Activated T-cell treated with anti-CD3 and anti-CD28 coated beads, Interleukin-2, amount 50 U/mL, for 4 hours (primary cell): ENCODE measurements at regions not wholly inside any gene's neighbourhood (a gene's known extent, or its start where the extent isn't known, plus 50 kb on each side); places are given as distances from the start of the nearest gene placed in this dataset.

Experiments
- ATAC-seq, 2 donors: fragments of 200-7000 bp; cut with Tn5 transposase; one replicate each; pipeline ENCODE4 v1.10.0; 2021
- DNase-seq: peaks from one replicate; pipeline ENCODE4 v3.0.0-alpha.2; 2020
- H3K27me3 Mint-ChIP-seq: one replicate; pipeline ENCODE4 v1.8.0; 2021; ENCODE audit warnings: low read depth, mixed read lengths
- H3K36me3 Mint-ChIP-seq: one replicate; pipeline ENCODE4 v1.8.0; 2022; ENCODE audit warnings: mixed read lengths; ENCODE audit not compliant: insufficient read depth
- H3K4me1 Mint-ChIP-seq: one replicate; pipeline ENCODE4 v1.8.0; 2021; ENCODE audit warnings: low read depth, mixed read lengths
- H3K4me3 Mint-ChIP-seq: one replicate; pipeline ENCODE4 v1.8.0; 2021; ENCODE audit warnings: mild to moderate bottlenecking, moderate library complexity, mixed read lengths
- H3K9me3 Mint-ChIP-seq: one replicate; pipeline ENCODE4 v1.8.0; 2021; ENCODE audit warnings: mixed read lengths

DNA sequence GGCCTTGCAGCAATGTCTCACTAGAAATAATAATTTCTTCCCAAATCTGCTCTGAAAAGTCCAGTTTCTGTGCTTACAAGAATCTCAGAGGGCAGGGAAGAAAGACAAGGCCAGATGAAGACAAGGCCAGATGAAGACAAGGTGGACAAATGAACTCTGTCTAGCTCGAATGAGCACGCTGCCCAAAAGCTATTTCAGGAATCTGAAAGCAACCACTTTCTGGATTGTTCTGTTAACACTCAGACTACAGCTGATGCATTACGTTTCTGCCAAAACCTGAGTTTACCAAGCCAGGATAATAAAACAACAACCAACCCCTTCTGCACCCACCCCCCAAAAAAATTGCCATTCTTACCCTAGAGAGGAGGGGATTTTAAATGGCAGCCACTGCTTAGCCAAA is 1073.6 kb downstream of the SORCS3 start:
- DNase-seq (no peak), ATAC-seq (no peak)
- Mint-ChIP-seq H3K27me3 (no peaks in the 10 kb centered on the region), H3K9me3 (peaks cover 12% of the 10 kb centered on the region), H3K4me1 (no peaks in the 10 kb centered on the region), H3K4me3 (no peak overlapping the region), H3K36me3 (no peaks in the 10 kb centered on the region)

- peaks cover 4% of the 10 kb centered on the region for H3K9me3 Mint-ChIP-seq
- ATAC-seq (no peak), DNase-seq (no peak)
- H3K27me3 Mint-ChIP-seq, result no peaks in the 10 kb centered on the region
- H3K4me3 Mint-ChIP-seq, result no peak overlapping the region
- H3K36me3 Mint-ChIP-seq, result no peaks in the 10 kb centered on the region
- no peaks in the 10 kb centered on the region for H3K4me1 Mint-ChIP-seq
These were observed 1066.5 kb downstream of the SORCS3 start for GRCh38 chr10:105707603-105708002.

- no peak overlapping the region for H3K4me3 Mint-ChIP-seq
- H3K27me3 Mint-ChIP-seq, result no peaks in the 10 kb centered on the region
- ATAC-seq (no peak), DNase-seq (no peak)
- peaks cover 4% of the 10 kb centered on the region for H3K9me3 Mint-ChIP-seq
- H3K36me3 Mint-ChIP-seq, result no peaks in the 10 kb centered on the region
- H3K4me1 Mint-ChIP-seq, result no peaks in the 10 kb centered on the region
These were observed 1065.4 kb downstream of the SORCS3 start for GRCh38 chr10:105706281-105707026.

DNA sequence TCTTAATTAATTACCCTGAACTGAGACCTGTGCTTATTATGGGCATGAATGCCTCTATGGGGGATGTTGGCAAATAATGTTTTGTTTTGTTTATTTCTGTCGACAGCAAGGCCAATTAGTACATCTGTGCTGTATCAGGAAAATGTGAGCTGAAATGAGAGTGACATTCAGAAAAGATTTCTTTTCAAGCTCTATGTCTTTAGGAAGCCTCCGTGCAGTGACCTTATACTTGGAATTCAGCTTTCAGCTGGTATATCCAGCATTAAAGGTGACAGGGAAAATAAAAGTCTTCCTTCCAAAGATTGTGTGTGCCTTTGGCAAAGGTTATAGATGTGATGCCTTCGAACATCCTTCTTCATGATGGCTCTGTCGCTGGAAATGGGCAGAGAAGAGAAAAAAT is 1061.1 kb downstream of the SORCS3 start:
- Mint-ChIP-seq H3K9me3 (no peaks in the 10 kb centered on the region), H3K36me3 (no peaks in the 10 kb centered on the region), H3K4me1 (no peaks in the 10 kb centered on the region), H3K4me3 (no peak overlapping the region), H3K27me3 (no peaks in the 10 kb centered on the region)
- DNase-seq (no peak), ATAC-seq (no peak)

DNA sequence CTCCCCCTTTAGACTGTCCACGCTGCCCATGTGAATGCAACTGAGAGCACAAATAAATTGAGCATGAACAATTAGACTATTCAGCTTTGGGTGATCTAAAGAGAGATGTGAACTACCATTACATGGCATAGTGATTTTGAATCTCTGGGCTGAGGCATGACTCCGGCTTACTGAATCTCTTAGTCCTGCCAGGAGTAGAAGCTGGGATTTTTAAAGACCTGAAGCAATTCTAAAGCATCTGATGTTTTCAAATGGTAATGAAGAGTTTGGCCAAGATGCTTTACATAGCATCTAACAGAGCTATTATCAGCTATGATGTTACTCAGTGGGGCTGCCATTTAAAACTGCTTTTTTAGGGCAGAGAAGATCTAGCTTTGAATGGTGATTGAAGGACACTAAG is 1059.1 kb downstream of the SORCS3 start:
- no peak for DNase-seq
- Mint-ChIP-seq H3K36me3 (no peaks in the 10 kb centered on the region), H3K4me1 (no peaks in the 10 kb centered on the region), H3K9me3 (no peaks in the 10 kb centered on the region), H3K4me3 (no peak overlapping the region), H3K27me3 (no peaks in the 10 kb centered on the region)
- no peak for ATAC-seq

DNA sequence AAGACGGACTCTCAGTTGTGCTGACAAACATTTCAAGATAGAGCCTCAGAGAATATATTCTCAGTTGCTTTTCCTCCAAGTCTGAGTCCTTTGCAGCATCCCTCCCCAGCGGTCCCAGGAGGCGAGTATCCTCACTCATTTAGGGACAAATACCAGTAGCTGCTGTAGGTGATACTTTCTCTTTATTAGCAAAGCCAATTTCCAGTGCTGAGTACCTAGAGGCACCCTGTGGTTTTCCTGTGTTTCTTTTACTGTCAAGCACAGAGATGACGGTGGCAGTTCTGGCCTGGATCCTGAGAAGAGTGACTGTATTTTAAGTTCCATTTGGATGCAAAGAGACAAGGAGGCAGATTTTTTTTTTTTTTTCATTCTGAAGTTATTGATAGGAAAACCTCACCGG is 1058.4 kb downstream of the SORCS3 start:
- Mint-ChIP-seq H3K9me3 (no peaks in the 10 kb centered on the region), H3K27me3 (no peaks in the 10 kb centered on the region), H3K36me3 (no peaks in the 10 kb centered on the region), H3K4me1 (no peaks in the 10 kb centered on the region), H3K4me3 (no peak overlapping the region)
- ATAC-seq, result no peak
- DNase-seq, result no peak

GRCh38 chr10:105698592-105698991 is 1057.5 kb downstream of the SORCS3 start:
- no peaks in the 10 kb centered on the region for H3K36me3 Mint-ChIP-seq
- H3K4me3 Mint-ChIP-seq, result no peak overlapping the region
- ATAC-seq (no peak), DNase-seq (no peak)
- H3K27me3 Mint-ChIP-seq, result no peaks in the 10 kb centered on the region
- H3K4me1 Mint-ChIP-seq, result no peaks in the 10 kb centered on the region
- H3K9me3 Mint-ChIP-seq, result no peaks in the 10 kb centered on the region

DNA sequence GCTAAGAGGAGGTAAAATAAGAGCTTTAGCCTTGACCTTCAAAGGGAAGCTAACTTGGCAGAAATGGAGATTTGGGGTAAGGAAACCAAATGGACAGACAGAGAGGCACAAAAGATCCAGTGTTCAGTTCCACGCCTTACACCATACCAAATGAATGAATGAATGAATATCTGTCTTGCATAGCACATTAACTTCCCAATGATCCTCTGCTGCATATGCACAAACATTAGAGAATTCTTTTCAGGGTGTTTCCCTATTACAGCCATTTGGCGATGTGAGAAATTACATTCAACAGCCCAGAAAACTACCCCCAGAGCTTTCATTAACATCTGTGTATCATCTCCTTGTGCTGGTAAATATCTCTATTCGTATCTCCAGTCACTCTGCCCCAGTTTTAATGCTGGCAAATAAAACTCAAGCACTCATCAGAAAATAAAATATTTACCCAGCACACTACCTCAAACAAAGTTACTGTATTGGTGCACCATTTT is 1056.2 kb downstream of the SORCS3 start:
- Mint-ChIP-seq H3K4me1 (no peaks in the 10 kb centered on the region), H3K4me3 (no peak overlapping the region), H3K9me3 (no peaks in the 10 kb centered on the region), H3K36me3 (no peaks in the 10 kb centered on the region), H3K27me3 (no peaks in the 10 kb centered on the region)
- ATAC-seq (no peak), DNase-seq (no peak)

DNA sequence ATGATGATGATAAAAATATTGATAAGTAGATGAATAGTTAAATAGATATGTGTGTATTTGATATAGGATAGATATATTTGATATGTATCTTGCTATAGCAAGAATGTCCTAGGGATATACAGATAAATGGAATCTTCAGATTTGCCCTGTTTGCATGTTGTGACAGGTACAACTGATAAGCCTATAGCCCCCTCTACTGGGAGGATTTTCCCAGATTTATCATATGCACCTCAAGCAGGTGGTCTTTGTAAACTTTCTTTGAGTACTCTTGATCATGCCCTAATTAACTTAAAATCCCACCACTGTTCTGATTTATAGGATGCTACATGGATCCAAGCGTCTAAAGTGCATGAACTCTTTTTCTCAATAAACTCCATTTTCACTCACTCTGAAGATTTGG is 1050.7 kb downstream of the SORCS3 start:
- Mint-ChIP-seq H3K4me1 (no peaks in the 10 kb centered on the region), H3K9me3 (no peaks in the 10 kb centered on the region), H3K4me3 (no peak overlapping the region), H3K27me3 (no peaks in the 10 kb centered on the region), H3K36me3 (no peaks in the 10 kb centered on the region)
- ATAC-seq (no peak), DNase-seq (no peak)

DNA sequence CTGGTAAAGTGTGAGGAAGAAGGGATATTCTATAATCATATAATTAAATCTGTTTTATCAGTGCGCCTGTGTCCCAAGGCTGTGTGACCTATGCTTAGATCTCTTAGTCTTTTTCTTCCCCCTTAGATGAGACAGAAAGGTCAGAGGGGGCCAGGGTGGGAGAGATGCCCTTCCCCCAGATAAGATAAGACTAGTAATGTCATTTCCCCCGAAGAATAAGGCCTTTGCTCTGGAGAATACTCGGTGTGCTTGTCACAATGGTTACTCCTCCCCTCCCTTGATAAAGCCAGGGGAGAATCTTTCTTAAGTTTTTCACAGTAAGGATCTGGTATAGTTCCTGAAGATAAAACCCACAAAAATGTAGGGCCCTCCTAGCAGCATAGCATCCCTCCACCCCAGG is 1041.8 kb downstream of the SORCS3 start:
- Mint-ChIP-seq H3K4me1 (no peaks in the 10 kb centered on the region), H3K4me3 (no peak overlapping the region), H3K9me3 (peaks cover 8% of the 10 kb centered on the region), H3K36me3 (no peaks in the 10 kb centered on the region), H3K27me3 (no peaks in the 10 kb centered on the region)
- no peak for ATAC-seq
- no peak for DNase-seq

DNA sequence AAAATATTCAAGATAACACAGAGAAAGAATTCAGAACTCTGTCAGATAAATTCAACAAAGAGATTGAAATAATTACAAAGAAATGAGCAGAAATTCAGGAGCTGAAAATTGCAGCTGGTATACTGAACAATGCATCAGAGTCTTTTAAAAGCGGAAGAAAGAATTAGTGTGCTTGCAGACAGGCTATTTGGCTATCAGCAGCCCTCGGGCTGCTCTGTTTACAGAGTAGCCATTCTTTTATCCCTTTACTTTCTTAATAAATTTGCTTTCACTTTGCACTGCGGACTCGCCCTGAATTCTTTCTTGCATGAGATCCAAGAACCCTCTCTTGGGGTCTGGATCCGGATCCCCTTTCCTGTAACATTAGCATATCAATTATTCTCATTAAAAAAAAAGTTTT is 1040.0 kb downstream of the SORCS3 start:
- H3K36me3 Mint-ChIP-seq, result no peaks in the 10 kb centered on the region
- ATAC-seq (no peak), DNase-seq (no peak)
- no peaks in the 10 kb centered on the region for H3K27me3 Mint-ChIP-seq
- H3K4me3 Mint-ChIP-seq, result no peak overlapping the region
- peaks cover 16% of the 10 kb centered on the region for H3K9me3 Mint-ChIP-seq
- no peaks in the 10 kb centered on the region for H3K4me1 Mint-ChIP-seq

- DNase-seq, result no peak
- Mint-ChIP-seq H3K4me1 (no peaks in the 10 kb centered on the region), H3K36me3 (no peaks in the 10 kb centered on the region), H3K4me3 (no peak overlapping the region), H3K9me3 (peaks cover 20% of the 10 kb centered on the region), H3K27me3 (no peaks in the 10 kb centered on the region)
- no peak for ATAC-seq
These were observed 1038.7 kb downstream of the SORCS3 start for GRCh38 chr10:105679781-105680180.

- peaks cover 27% of the 10 kb centered on the region for H3K9me3 Mint-ChIP-seq
- no peaks in the 10 kb centered on the region for H3K27me3 Mint-ChIP-seq
- DNase-seq (no peak), ATAC-seq (no peak)
- no peak overlapping the region for H3K4me3 Mint-ChIP-seq
- H3K4me1 Mint-ChIP-seq, result no peaks in the 10 kb centered on the region
- no peaks in the 10 kb centered on the region for H3K36me3 Mint-ChIP-seq
These were observed 1034.2 kb downstream of the SORCS3 start for GRCh38 chr10:105675333-105675732.

- no peaks in the 10 kb centered on the region for H3K36me3 Mint-ChIP-seq
- no peak for ATAC-seq
These were observed 1033.4 kb downstream of the SORCS3 start for GRCh38 chr10:105674448-105674847.

DNA sequence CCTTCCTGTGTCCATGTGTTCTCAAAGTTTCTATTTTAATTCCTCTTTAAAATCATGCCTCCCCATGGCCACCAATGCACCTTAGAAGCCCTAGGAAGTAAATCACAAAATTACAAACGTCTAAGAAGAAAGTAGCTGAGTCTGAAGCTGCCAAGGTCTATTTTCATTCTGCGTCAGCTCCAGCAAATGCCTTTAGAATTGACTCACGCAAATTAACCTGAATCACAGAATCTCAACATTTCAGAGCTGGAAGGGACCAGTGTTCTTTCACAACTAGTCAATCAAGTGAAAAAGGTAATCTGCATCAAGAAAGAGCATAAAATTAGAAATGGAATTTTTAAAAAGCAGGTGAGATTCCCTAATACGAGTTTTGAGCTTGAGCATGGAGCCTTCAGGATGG is 1017.6 kb downstream of the SORCS3 start:
- Mint-ChIP-seq H3K9me3 (peaks cover 5% of the 10 kb centered on the region), H3K4me3 (no peak overlapping the region), H3K4me1 (no peaks in the 10 kb centered on the region), H3K27me3 (no peaks in the 10 kb centered on the region), H3K36me3 (no peaks in the 10 kb centered on the region)
- no peak for DNase-seq
- ATAC-seq, result no peak

More at GRCh38 chr10:105674448-105674847, 1033.4 kb downstream of the SORCS3 start:
- Mint-ChIP-seq H3K27me3 (no peaks in the 10 kb centered on the region), H3K4me3 (no peak overlapping the region), H3K4me1 (no peaks in the 10 kb centered on the region), H3K9me3 (peaks cover 27% of the 10 kb centered on the region)
- no peak for DNase-seq
